Aorta (tissue), 5 donors: ENCODE measurements at regions not wholly inside any gene's neighbourhood (a gene's known extent, or its start where the extent isn't known, plus 50 kb on each side); places are given as distances from the start of the nearest gene placed in this dataset.

Source experiments
- ATAC-seq: fragments of 200-7000 bp; cut with Tn5 transposase; one replicate; pipeline ENCODE4 v1.9.1; 2022; ENCODE audit warnings: moderate library complexity; ENCODE audit not compliant: low FRiP score
- DNase-seq, 2 donors: peaks; one replicate each; pipeline ENCODE4 v3.0.0-alpha.2; 2020
- H3K27ac ChIP-seq, 2 donors: one replicate each; pipeline ENCODE4 v1.5.1; 2013; ENCODE audit warnings: low read length in 2 of 2, mild to moderate bottlenecking in 2 of 2, moderate library complexity in 2 of 2, control low read depth in 1 of 2, inconsistent platforms in 1 of 2, low read depth in 1 of 2
- H3K27me3 ChIP-seq, 2 donors: one replicate each; pipeline ENCODE4 v1.6.1; 2013; ENCODE audit warnings: control low read depth in 1 of 2, low read length in 1 of 2, mild to moderate bottlenecking in 1 of 2, moderate library complexity in 1 of 2; ENCODE audit not compliant: insufficient read depth in 2 of 2, control insufficient read depth in 1 of 2
- H3K36me3 ChIP-seq, 2 donors: one replicate each; pipeline ENCODE4 v1.6.1; 2013; ENCODE audit warnings: control low read depth in 1 of 2, low read length in 1 of 2, mild to moderate bottlenecking in 1 of 2; ENCODE audit not compliant: insufficient read depth in 2 of 2, control insufficient read depth in 1 of 2
- H3K4me1 ChIP-seq, 2 donors: one replicate each; pipeline ENCODE4 v1.6.1; 2013; ENCODE audit warnings: low read length in 2 of 2, control low read depth in 1 of 2, mild to moderate bottlenecking in 1 of 2, moderate library complexity in 1 of 2; ENCODE audit not compliant: insufficient read depth in 2 of 2, control insufficient read depth in 1 of 2
- H3K4me3 ChIP-seq, 2 donors: one replicate each; pipeline ENCODE4 v1.5.1; 2013; ENCODE audit warnings: low read length in 2 of 2, control low read depth in 1 of 2, mild to moderate bottlenecking in 1 of 2
- H3K9me3 ChIP-seq: one replicate; pipeline ENCODE4 v1.6.1; 2013; ENCODE audit warnings: mild to moderate bottlenecking, low read length; ENCODE audit not compliant: control insufficient read depth
- WGBS, 2 donors: extraction: QIAGEN DNeasy Blood & Tissue Kit; methylation state at CpG; one replicate each; pipeline ENCODE4 v1.1.7; 2013; 5-methylcytosine and 5-hydroxymethylcytosine counted together
- intact Hi-C, 2 donors: fragments of 100-400 bp; cut with DNase I; formaldehyde crosslinking; loops; one replicate each; pipeline versions ENCODE4 v1.14.2 to v1.15.0; 2022
- donor health status: healthy with polysubstance abuse.
- donor health status: Bipolar disorder and iron deficiency.
- donor health status: DM: no; HTN: no; CAD: no.
- donor health status: DM: no; HTN: no; CAD: no.
- donor health status: DM: yes; HTN: yes; CAD: no.

DNA sequence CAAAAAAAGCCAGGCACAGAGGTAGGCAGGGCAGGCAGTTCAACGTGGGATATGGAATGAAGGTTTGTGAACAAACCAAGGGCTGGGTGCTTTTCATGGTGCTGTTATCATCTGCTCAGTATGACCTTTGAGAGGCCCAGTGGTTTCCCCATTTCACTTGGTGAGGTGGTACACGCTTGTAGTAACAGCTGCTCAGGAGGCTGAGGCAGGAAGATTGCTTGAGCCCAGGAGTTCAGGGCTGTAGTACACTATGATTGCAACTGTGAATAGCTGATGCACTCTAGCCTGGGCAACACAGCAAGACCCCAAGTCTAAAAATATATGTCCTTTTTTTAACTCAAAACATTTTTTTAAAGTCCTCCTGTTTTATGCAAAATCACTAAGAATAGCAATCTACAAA, 174.8 kb downstream of the ENC1 start:
- 96% methylated on average over 2 of the region's 2 CpGs for WGBS, 2 donors

DNA sequence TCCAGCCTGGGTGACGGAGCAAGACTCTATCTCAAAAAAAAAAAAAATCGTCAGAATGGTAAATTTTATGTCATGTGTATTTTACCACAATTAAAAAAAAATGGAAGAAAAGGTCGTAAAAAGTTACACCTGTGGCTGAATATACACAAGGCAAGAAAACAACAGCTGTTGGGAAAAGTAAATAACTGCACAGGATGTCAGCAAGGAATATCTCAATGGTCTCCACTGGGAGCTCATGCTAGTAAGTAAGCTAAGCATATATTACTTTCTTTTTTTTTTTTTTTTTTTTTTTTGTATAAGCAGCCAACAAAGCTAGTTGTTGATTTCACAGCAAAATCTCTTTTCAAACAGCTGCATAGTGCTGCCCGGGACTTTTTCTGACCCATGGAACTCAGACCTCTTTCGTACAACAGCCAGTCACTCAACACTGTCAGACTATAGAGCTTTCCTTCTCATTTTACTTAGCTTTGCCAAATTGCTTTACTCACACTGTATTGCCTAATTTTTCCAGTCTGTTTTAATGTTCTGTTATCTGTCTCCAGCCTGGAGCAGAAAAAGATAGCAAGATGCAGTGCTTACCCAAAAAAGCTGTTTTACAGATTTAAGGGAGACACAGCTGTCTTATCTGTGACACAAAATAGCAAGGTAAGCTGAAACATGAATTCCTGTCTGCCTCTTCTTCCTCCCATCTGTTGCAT, 175.9 kb downstream of the ENC1 start:
- intact Hi-C loops: no loop called here
- peak; percentile 27 for ATAC-seq
- Histone ChIP-seq H3K9me3 (no peaks in the 10 kb centered on the region), H3K36me3 (no peaks in the 10 kb centered on the region), H3K4me1 (no peaks in the 10 kb centered on the region), H3K4me3 (no peak overlapping the region), H3K27ac (no peak overlapping the region), H3K27me3 (peaks cover 0 to 2% of the 10 kb centered on the region in 2 donors)
- 63 to 65% methylated on average over 5 of the region's 5 CpGs for WGBS, 2 donors
- no peak for DNase-seq

More for the DNA sequence above, 174.8 kb downstream of the ENC1 start:
- no peaks in the 10 kb centered on the region for H3K36me3 ChIP-seq
- H3K27ac ChIP-seq: no peak overlapping the region
- H3K4me3 ChIP-seq: no peak overlapping the region
- no peaks in the 10 kb centered on the region for H3K9me3 ChIP-seq
- ATAC-seq (peak; percentile 19), DNase-seq (no peak)
- H3K27me3 ChIP-seq: peaks cover 0 to 2% of the 10 kb centered on the region in 2 donors
- H3K4me1 ChIP-seq: no peaks in the 10 kb centered on the region
- intact Hi-C loops: no loop called here

DNA sequence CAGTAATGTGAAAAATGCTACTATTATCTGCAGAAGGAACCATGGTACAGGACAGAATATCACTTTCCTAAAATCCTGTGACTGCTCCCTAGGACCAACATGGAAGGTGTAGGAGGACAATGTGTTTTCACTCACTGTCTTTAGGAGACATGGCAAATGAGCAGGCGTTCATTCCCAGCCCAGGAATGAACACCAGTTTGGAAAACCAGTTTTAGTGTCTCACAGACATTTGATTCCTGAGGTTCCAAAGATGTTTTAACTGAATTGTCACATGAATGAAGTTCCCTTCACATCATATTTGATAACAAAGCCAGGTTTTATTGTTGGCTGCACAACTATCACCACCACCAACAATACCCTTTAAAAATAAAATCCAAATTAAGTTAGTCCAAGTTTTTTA, 178.2 kb downstream of the ENC1 start:
- intact Hi-C loops: no loop called here
- WGBS, 2 donors: 85 to 96% methylated on average over 1 of the region's 1 CpG
- no peaks in the 10 kb centered on the region for H3K27me3 ChIP-seq

DNA sequence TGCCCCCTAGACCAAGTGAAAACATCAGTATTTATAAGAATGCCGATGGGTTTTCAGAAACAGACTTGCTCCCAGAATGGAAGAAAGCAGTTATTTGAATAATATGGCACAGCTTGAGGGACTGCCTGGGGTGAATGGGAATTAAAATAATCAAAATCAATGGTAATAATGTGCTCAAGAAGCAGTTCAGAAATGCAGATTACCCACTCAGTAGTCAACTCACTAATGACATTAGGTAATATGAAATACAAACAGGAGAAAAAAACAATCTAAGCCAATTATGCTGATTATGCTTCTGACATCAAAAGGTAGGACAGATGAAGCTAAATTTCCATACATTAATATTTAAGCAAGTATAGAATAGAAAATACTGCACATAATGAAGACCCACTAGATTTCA, 179.3 kb downstream of the ENC1 start:
- DNase-seq (no peak), ATAC-seq (no peak)
- intact Hi-C loops: no loop called here
- Histone ChIP-seq H3K36me3 (no peaks in the 10 kb centered on the region), H3K27ac (no peak overlapping the region), H3K4me1 (no peaks in the 10 kb centered on the region), H3K9me3 (no peaks in the 10 kb centered on the region), H3K4me3 (no peak overlapping the region), H3K27me3 (no peaks in the 10 kb centered on the region)
- 88 to 97% methylated on average over 1 of the region's 1 CpG for WGBS, 2 donors

More for the DNA sequence above, 178.2 kb downstream of the ENC1 start:
- H3K36me3 ChIP-seq: no peaks in the 10 kb centered on the region
- H3K9me3 ChIP-seq: no peaks in the 10 kb centered on the region
- DNase-seq: no peak
- no peak for ATAC-seq
- H3K27ac ChIP-seq: no peak overlapping the region
- H3K4me3 ChIP-seq: no peak overlapping the region
- H3K4me1 ChIP-seq: no peaks in the 10 kb centered on the region

DNA sequence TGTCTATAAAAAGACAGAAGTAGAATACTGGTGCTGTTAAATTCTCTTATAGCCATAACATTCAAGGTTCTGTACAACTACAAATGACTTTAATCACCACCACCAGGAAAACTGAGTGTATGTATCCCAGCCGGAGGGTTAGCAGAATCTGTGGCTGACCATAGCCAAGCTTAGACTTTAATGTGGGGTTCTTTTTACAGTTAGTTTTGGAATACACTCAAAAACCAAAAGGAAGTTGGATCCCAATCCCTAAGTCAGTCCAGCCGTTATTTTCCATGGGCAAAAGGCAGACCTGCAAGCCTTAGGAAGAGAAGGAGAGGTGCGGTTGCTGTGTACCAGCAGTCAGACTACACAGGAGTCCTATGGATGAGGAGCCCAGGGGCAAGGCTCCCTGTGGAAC, 179.8 kb downstream of the ENC1 start:
- ATAC-seq (no peak), DNase-seq (no peak)
- Histone ChIP-seq H3K27me3 (no peaks in the 10 kb centered on the region), H3K4me3 (no peak overlapping the region), H3K9me3 (no peaks in the 10 kb centered on the region), H3K27ac (no peak overlapping the region), H3K36me3 (no peaks in the 10 kb centered on the region), H3K4me1 (no peaks in the 10 kb centered on the region)
- WGBS, 2 donors: 40 to 47% methylated on average over 3 of the region's 3 CpGs
- intact Hi-C loops: no loop called here

DNA sequence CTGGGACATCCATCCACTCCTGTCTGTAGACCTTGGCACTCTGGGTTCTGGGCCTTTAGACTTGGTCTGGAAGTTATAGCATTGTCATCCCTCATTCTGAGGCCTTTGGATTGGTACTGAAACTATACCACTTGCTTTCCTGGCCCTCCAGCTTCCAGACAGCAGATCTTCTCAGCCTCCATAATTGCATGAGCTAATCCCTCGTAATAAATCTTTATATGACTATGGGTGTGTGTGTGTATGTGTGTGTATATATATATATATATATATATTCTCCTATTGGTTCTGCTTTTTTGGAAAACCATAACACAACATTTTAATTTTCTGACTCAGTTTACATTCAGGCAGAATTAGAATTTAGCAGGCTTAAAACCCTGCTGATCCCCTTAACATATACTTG, 180.5 kb downstream of the ENC1 start:
- no peak for DNase-seq
- no peak overlapping the region for H3K27ac ChIP-seq
- intact Hi-C loops: no loop called here
- H3K4me3 ChIP-seq: no peak overlapping the region
- no peak for ATAC-seq
- H3K4me1 ChIP-seq: no peaks in the 10 kb centered on the region
- no peaks in the 10 kb centered on the region for H3K27me3 ChIP-seq
- H3K36me3 ChIP-seq: no peaks in the 10 kb centered on the region
- 97 to 100% methylated on average over 1 of the region's 1 CpG for WGBS, 2 donors
- no peaks in the 10 kb centered on the region for H3K9me3 ChIP-seq

DNA sequence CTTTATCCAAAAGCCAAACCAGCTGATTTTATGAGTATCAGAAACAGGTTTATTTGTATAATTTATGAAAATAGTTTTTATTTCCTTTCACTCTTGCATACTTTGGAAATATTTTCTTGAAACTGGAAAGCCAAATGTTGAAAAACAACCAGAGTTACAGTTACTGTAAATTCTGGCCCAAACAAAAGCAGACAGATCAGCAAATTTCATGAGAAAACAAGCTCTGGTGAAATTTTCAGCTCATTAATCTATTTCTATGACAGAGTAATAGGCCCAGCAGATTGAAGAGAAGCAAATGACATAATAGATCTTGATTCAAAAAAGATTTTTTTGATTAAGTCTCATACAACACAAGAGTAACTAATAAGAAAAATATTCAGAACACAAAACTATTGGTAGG, 182.7 kb downstream of the ENC1 start:
- intact Hi-C loops: no loop called here
- DNase-seq (no peak), ATAC-seq (no peak)

DNA sequence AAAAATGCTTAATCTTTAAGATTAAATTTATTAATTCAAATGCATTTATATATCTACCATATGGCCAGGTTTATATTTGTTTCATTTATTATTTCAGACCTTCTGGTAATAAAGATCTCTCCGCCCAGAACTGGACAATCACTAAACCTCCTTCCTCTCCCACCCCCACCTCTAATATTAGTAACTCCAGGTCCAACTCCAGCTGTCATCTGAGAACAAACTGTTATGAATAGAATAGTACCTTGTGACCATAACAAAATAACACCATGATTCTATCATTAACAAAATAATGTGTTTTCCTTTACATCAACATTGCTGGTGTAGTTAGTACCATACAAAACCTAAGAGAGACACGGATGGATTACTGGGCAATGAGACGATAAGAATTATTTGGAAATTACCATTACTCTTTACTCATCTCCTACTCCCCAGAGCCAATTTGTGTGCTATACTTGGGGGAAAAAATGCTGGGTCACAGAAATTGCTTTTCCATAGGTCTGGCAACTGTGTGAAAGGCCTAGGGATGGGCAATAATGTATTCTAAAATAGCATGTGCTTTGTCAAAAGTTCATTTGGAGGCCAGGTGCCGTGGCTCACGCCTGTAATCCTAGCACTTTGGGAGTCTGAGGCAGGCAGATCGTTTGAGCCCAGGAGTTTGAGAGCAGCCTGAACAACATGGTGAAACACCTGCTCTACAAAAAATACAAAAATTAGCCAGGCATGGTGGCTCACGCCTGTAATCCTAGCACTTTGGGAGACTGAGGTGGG, 186.1 kb downstream of the ENC1 start:
- H3K36me3 ChIP-seq: no peaks in the 10 kb centered on the region
- no peaks in the 10 kb centered on the region for H3K9me3 ChIP-seq
- ATAC-seq: no peak
- WGBS, 2 donors: 86 to 90% methylated on average over 7 of the region's 7 CpGs
- no peak overlapping the region for H3K4me3 ChIP-seq
- intact Hi-C loops: no loop called here
- H3K27ac ChIP-seq: no peak overlapping the region
- no peaks in the 10 kb centered on the region for H3K4me1 ChIP-seq
- DNase-seq: no peak
- no peaks in the 10 kb centered on the region for H3K27me3 ChIP-seq

More for the DNA sequence above, 182.7 kb downstream of the ENC1 start:
- Histone ChIP-seq H3K27me3 (no peaks in the 10 kb centered on the region), H3K4me1 (no peaks in the 10 kb centered on the region), H3K9me3 (no peaks in the 10 kb centered on the region), H3K4me3 (no peak overlapping the region), H3K27ac (no peak overlapping the region), H3K36me3 (no peaks in the 10 kb centered on the region)

DNA sequence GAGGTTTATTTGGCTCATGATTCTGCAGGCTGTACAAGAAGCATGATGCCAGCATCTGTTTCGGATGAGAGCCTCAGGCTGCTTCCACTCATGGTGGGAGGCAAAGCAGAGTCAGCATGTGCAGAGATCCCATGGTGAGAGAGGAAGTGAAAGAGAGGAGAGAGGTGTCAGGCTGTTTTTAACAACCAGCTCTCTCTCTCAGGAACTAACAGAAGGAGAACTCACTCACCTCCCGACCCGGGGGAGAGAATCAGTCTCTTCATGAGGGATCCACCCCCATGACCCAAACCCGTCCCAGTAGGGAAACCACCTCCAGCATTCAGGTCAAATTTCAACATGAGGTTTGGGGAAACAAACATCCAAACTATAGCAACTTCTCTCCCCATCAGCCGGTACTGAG, 187.7 kb downstream of the ENC1 start:
- no peak for DNase-seq
- Histone ChIP-seq H3K27ac (no peak overlapping the region), H3K4me1 (no peaks in the 10 kb centered on the region), H3K36me3 (no peaks in the 10 kb centered on the region), H3K4me3 (no peak overlapping the region), H3K9me3 (no peaks in the 10 kb centered on the region), H3K27me3 (no peaks in the 10 kb centered on the region)
- ATAC-seq: no peak
- intact Hi-C loops: no loop called here
- 89 to 95% methylated on average over 5 of the region's 5 CpGs for WGBS, 2 donors
